GM21786 (cell line): ENCODE measurements at regions not wholly inside any gene's neighbourhood (a gene's known extent, or its start where the extent isn't known, plus 50 kb on each side); places are given as distances from the start of the nearest gene placed in this dataset.

ENCODE experiments used
- ATAC-seq: cut with Tn5 transposase; IDR thresholded peaks from one replicate; pipeline ENCODE4 v1.9.1; 2021; ENCODE audit not compliant: unreplicated experiment

- ATAC-seq: no peak
These were observed 295.8 kb upstream of the SEL1L start for GRCh38 chr14:81829447-81829846.

DNA sequence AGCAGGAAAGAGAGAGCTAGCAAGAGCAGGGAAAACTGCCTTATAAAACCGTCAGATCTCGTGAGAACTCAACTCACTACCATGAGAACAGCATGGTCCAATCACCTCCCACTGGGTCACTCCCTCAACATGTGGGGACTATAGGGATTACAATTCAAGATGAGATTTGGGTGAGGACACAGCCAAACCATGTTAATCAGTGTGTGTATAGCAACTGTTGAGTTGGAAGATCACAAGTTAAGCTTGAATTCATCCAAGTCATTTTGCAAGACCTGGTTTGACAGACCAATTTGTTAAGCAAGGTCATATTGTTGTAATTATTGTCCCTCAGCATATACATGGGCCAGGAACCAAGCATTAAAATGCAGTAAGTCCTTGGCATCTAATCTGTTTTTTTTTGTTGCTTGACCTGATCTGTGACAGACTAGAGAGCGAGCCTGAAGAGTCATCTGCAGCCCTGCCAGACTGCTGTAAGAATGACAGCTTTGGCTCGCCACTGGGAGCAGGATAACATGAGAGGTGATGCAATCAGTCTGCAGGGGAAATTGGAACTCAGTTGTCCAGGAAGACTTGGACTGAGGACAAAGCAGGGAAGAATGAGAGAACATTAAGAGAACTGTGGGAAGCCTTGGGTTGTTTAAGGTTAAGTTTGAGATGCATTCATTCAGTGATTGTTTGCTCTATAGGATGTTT lies 297.6 kb upstream of the SEL1L start:
- ATAC-seq: no peak

GRCh38 chr14:81834308-81834707 lies 300.7 kb upstream of the SEL1L start:
- ATAC-seq: no peak

GRCh38 chr14:81837304-81837703 lies 303.7 kb upstream of the SEL1L start:
- ATAC-seq: no peak

DNA sequence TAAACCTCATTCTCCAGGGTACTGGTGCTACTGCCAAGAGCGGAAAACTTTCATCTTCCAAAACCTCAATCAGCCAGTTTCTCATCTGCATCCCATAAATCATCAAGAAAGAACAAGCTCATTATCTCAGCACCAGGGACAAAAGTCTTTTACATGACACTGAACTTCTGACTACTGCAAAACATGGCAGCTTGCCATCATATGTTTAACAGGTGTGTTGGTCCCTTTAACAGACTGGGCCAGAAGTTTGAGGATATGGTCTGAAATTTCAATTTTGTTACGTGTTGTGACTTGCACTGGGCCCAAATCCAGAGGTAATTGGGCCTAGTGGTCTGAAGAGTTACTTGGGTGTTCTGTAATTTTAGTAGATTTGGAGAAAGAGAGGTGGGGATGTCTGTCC lies 305.4 kb upstream of the SEL1L start:
- ATAC-seq: no peak

- ATAC-seq: no peak
These were observed 307.7 kb upstream of the SEL1L start for GRCh38 chr14:81841346-81841745.

GRCh38 chr14:81849714-81850113 lies 316.1 kb upstream of the SEL1L start:
- no peak for ATAC-seq

GRCh38 chr14:81855007-81855406 lies 321.4 kb upstream of the SEL1L start:
- ATAC-seq: no peak

DNA sequence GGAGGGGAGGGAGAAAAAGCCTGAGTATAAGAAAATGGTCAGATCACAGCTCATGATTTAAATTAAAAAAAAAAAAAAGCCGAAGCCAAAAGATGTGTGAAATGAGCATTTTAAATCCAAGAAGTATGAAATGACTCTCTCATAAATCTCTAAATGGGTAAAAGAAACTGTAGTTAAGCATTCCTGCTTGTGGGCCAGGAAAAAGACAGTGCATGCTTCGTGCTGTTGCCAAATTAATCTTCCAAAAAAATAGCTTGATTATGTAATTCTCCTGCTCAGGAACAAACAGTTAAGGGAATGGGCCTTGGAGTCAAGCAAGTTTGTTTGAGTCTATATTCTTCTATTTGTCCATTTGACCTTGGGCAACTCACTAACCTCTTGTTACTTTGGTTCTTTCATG lies 325.4 kb upstream of the SEL1L start:
- no peak for ATAC-seq

- ATAC-seq: no peak
These were observed 334.5 kb upstream of the SEL1L start for GRCh38 chr14:81868172-81868571.

- ATAC-seq: no peak
These were observed 338.1 kb upstream of the SEL1L start for GRCh38 chr14:81871706-81872105.

DNA sequence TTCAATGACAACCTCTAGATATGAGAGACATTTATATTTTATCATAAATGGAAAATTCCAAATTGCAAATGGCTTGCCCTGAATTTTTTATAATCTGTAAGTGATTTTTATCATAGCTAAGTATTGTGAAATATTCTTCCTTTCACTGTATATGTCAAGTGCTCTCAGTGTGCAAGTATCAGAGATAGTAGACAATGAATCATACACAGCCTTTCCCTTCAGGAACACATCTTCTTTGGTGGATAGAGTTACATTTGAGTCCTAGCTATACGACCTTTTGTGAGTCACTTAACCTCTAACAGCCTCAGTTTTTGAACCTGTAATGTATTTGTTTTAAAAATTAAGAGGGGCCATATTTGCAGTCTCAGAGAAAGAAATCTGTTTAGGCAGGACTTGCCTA lies 350.7 kb upstream of the SEL1L start:
- ATAC-seq: no peak

DNA sequence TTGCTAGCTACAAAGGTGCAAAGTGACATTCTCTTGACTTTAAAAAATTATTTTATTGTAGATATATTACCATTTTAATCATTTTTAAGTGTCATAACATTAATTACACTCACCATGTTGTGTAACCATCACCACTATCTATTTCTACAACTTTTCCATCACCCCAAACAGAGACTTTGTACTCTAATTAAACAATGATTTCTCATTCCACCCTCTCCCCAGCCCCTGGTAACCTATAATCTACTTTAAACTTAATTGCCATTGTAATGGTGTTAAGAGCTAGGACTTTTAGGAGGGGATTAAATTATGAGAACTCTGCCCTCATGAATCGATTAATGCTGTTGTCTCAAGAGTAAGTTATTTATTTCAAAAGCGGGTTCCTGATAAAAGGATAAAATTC lies 352.9 kb upstream of the SEL1L start:
- no peak for ATAC-seq

GRCh38 chr14:81889529-81889928 lies 355.9 kb upstream of the SEL1L start:
- no peak for ATAC-seq

GRCh38 chr14:81890020-81890419 lies 356.4 kb upstream of the SEL1L start:
- ATAC-seq: no peak

GRCh38 chr14:81903477-81903876 lies 369.8 kb upstream of the SEL1L start:
- no peak for ATAC-seq

GRCh38 chr14:81927070-81927469 lies 393.4 kb upstream of the SEL1L start:
- no peak for ATAC-seq

- no peak for ATAC-seq
These were observed 398.2 kb upstream of the SEL1L start for GRCh38 chr14:81931828-81932227.

- no peak for ATAC-seq
These were observed 402.7 kb upstream of the SEL1L start for GRCh38 chr14:81936348-81936747.

GRCh38 chr14:81936902-81937301 lies 403.2 kb upstream of the SEL1L start:
- ATAC-seq: no peak

- no peak for ATAC-seq
These were observed 404.7 kb upstream of the SEL1L start for GRCh38 chr14:81938341-81938740.

DNA sequence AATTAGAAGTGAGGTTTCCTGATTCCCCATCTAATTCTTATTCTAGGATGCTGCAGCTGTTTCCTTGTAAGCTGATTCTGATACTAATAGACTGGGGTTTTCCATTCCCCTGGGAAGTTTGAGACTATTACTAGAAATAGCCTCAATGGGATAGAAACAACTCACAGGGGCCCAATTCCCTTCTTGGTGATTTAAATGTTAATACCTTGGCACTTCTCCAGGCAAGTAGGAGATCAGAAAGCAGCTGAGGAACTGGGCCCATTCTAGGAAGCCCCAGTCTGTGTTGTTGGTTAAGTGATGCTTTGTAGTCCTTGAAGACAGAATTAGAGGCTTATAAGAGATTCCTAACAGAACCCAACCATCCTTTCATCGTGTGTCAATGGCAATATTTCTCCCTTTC lies 407.0 kb upstream of the SEL1L start:
- ATAC-seq: no peak

- ATAC-seq: no peak
These were observed 408.4 kb upstream of the SEL1L start for GRCh38 chr14:81942071-81942470.
